Mesothelial cell of epicardium (in vitro differentiated cells): ENCODE measurements at regions not wholly inside any gene's neighbourhood (a gene's known extent, or its start where the extent isn't known, plus 50 kb on each side); places are given as distances from the start of the nearest gene placed in this dataset.

Source experiments
- DNase-seq, 2 experiments: peaks; one replicate each; pipeline ENCODE4 v3.0.0; 2021; ENCODE audit warnings: low spot score in 2 of 2; ENCODE audit not compliant: unreplicated experiment in 2 of 2
- H3K27ac Mint-ChIP-seq: 2 replicates; pipeline ENCODE4 v1.8.0; 2021; ENCODE audit warnings: mixed read lengths
- H3K27me3 Mint-ChIP-seq: 2 replicates; pipeline ENCODE4 v1.8.0; 2021; ENCODE audit warnings: low read depth, mixed read lengths
- H3K36me3 Mint-ChIP-seq: 2 replicates; pipeline ENCODE4 v1.8.0; 2021; ENCODE audit warnings: mixed read lengths
- H3K4me1 Mint-ChIP-seq: 2 replicates; pipeline ENCODE4 v1.8.0; 2021; ENCODE audit warnings: mixed read lengths
- H3K4me3 Mint-ChIP-seq: 2 replicates; pipeline ENCODE4 v1.8.0; 2021; ENCODE audit warnings: mild to moderate bottlenecking, moderate library complexity, mixed read lengths
- H3K9me3 Mint-ChIP-seq: 2 replicates; pipeline ENCODE4 v1.8.0; 2021; ENCODE audit warnings: mixed read lengths
- TF ChIP-seq, protein P1 (sequence below): fragments of 200-600 bp; sonication (generic); IDR thresholded peaks from one replicate; pipeline ENCODE4 v1.5.0; 2021; ENCODE audit warnings: antibody characterized with exemption; ENCODE audit not compliant: unreplicated experiment

DNA sequence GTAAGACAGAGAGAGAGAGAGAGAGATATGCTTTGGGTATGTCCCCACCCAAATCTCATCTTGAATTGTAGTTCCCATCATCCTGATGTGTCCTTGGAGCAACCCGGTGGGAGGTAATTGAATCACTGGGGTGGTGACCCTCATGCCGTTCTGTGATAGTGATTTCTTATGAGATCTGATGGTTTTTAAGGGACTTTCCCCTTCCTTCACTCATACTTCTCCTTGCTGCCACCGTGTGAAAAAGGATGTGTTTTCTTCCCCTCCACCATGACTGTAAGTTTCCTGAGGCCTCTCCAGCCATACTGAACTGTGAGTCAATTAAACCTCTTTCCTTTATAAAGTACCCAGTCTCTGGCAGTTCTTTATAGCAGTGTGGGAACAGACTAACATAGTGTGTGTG, 60.3 kb downstream of the EOMES start:
- TF ChIP-seq, protein P1, sequence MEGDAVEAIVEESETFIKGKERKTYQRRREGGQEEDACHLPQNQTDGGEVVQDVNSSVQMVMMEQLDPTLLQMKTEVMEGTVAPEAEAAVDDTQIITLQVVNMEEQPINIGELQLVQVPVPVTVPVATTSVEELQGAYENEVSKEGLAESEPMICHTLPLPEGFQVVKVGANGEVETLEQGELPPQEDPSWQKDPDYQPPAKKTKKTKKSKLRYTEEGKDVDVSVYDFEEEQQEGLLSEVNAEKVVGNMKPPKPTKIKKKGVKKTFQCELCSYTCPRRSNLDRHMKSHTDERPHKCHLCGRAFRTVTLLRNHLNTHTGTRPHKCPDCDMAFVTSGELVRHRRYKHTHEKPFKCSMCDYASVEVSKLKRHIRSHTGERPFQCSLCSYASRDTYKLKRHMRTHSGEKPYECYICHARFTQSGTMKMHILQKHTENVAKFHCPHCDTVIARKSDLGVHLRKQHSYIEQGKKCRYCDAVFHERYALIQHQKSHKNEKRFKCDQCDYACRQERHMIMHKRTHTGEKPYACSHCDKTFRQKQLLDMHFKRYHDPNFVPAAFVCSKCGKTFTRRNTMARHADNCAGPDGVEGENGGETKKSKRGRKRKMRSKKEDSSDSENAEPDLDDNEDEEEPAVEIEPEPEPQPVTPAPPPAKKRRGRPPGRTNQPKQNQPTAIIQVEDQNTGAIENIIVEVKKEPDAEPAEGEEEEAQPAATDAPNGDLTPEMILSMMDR, result no peak
- Mint-ChIP-seq H3K27ac (no peak overlapping the region), H3K36me3 (no peaks in the 10 kb centered on the region), H3K9me3 (no peaks in the 10 kb centered on the region), H3K27me3 (no peaks in the 10 kb centered on the region), H3K4me3 (no peak overlapping the region), H3K4me1 (peaks cover 4% of the 10 kb centered on the region)
- no peak for DNase-seq

GRCh38 chr3:27659279-27660021, 62.7 kb downstream of the EOMES start:
- H3K27ac Mint-ChIP-seq, result no peak overlapping the region

GRCh38 chr3:27658741-27659140, 63.4 kb downstream of the EOMES start:
- TF ChIP-seq, protein P1, result no peak
- Mint-ChIP-seq H3K4me3 (no peak overlapping the region), H3K4me1 (no peaks in the 10 kb centered on the region), H3K27ac (no peak overlapping the region), H3K36me3 (no peaks in the 10 kb centered on the region), H3K9me3 (no peaks in the 10 kb centered on the region), H3K27me3 (no peaks in the 10 kb centered on the region)
- DNase-seq, result no peak

More at GRCh38 chr3:27659279-27660021, 62.7 kb downstream of the EOMES start:
- Mint-ChIP-seq H3K27me3 (no peaks in the 10 kb centered on the region), H3K36me3 (no peaks in the 10 kb centered on the region), H3K9me3 (no peaks in the 10 kb centered on the region), H3K4me1 (no peaks in the 10 kb centered on the region), H3K4me3 (no peak overlapping the region)
- peak in 1 of 2 experiments; percentile 53 for DNase-seq
- TF ChIP-seq, protein P1, result peak; percentile 87

GRCh38 chr3:27657871-27658270, 64.3 kb downstream of the EOMES start:
- Mint-ChIP-seq H3K27me3 (no peaks in the 10 kb centered on the region), H3K27ac (no peak overlapping the region), H3K36me3 (no peaks in the 10 kb centered on the region), H3K4me1 (no peaks in the 10 kb centered on the region), H3K4me3 (no peak overlapping the region), H3K9me3 (no peaks in the 10 kb centered on the region)
- TF ChIP-seq, protein P1, result no peak
- DNase-seq, result no peak

GRCh38 chr3:27657404-27657803, 64.7 kb downstream of the EOMES start:
- no peaks in the 10 kb centered on the region for H3K9me3 Mint-ChIP-seq
- H3K36me3 Mint-ChIP-seq, result no peaks in the 10 kb centered on the region
- no peaks in the 10 kb centered on the region for H3K4me1 Mint-ChIP-seq
- H3K27ac Mint-ChIP-seq, result no peak overlapping the region
- no peak for DNase-seq
- TF ChIP-seq, protein P1, result no peak
- no peaks in the 10 kb centered on the region for H3K27me3 Mint-ChIP-seq
- H3K4me3 Mint-ChIP-seq, result no peak overlapping the region
